Right kidney (tissue), 1 donor: ENCODE measurements at regions not wholly inside any gene's neighbourhood (a gene's known extent, or its start where the extent isn't known, plus 50 kb on each side); places are given as distances from the start of the nearest gene placed in this dataset.
A peak's percentile ranks its signal among the peaks of the same experiment; 100 is the strongest.

ENCODE experiments used
- DNase-seq: peaks from one replicate; pipeline ENCODE4 v3.0.0-alpha.2; 2016

- no peak for DNase-seq
Observed at GRCh38 chr9:26566141-26566540, 326.5 kb downstream of the CAAP1 start.

GRCh38 chr9:26565118-26565517 lies 327.5 kb downstream of the CAAP1 start:
- DNase-seq: no peak

DNA sequence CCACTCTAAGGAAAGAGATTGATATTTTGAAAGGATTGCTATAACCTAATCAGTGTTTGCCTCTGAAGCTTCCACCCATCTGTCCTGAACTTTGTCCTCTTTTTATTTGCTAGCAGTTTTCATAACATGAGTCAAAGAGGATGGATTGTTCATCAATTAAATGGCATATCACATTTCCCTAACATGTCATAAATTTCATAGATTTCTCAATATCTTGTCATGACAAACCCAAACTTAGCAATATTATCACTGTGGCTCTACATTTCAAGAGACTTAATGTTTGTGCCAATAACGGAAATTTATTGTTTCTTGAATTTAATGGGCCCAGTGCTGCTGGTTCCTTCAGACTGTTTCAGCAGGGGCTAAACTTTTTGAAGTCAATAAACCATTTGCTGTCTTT lies 330.3 kb downstream of the CAAP1 start:
- DNase-seq: no peak

DNA sequence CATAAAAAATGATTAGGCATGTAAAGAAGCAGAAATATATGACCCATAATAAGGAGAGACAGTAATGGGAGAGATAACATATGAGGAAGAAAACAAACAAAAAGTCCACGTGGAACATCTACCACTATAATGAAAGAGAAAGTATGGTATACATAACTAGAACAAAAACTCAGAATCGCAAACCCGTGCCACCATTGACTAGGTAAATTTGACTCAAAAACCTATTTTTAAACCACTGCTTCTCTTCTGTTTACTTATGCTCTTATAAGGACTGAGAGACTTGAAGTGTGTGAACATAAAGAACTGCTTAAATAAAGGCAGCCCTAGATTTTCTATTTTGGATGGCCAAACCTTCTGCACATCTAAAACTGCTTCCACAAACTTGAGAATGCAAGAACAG lies 330.7 kb downstream of the CAAP1 start:
- no peak for DNase-seq

DNA sequence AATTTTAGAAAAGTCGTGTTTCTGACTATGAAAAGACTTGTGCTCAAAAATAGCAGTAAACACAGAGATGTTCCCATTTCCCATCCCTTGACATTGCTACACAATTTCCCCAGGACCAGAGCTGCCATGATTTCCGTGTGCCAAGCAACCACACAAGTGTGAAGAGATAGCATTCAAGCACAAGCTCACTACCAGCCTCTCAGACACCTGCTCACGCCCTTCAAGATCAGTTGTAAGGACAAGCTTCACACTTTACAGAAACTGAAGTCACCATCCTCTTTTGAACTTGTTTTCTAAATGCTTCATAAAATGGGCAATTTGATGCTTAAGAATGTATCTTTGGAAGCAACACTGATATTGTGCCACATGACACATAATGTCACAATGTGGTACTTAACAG lies 333.1 kb downstream of the CAAP1 start:
- DNase-seq: no peak

DNA sequence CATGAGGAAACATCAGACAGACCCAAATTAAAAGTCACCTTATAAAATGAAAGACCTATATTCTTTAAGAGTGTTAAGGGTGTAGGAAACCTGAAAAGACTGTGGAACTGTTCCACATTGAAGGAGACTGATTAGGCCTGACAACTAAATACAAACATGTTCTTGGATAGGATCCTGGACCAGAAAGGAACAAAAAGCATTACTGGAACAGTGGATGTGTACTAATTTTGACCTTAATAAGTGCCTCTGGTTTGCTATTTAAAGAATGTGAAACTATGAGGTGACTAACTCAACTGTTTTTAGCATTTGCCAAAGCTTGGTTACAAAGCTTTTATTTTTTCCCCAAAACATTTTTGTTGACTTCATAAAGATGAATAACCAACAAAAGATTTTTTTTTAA lies 340.6 kb downstream of the CAAP1 start:
- DNase-seq: no peak

- no peak for DNase-seq
Observed at GRCh38 chr9:26551451-26551850, 341.2 kb downstream of the CAAP1 start.

DNA sequence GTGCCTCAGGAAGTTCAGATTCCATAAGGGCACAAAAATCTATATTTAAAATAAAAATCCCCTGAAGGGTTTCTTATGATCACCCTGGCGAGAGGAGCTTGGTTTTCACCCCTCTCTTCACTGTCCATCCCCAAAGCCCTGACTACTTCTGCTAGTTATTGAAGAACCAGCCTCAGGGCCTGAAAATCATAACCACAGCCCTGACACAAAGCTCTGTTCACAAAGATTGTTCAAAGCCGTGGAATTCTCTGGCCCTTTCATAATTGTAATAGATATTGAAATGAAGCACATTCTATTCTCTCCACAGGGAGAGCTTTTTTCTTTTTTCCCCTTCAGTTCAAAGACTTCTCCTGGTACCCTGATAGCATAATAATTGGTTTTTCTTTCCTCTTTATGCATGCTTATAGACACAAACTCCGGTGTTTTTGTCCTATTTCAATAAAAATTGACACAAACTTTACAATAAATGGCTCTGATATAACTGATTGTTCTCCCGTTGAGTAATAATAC lies 343.8 kb downstream of the CAAP1 start:
- DNase-seq: no peak

DNA sequence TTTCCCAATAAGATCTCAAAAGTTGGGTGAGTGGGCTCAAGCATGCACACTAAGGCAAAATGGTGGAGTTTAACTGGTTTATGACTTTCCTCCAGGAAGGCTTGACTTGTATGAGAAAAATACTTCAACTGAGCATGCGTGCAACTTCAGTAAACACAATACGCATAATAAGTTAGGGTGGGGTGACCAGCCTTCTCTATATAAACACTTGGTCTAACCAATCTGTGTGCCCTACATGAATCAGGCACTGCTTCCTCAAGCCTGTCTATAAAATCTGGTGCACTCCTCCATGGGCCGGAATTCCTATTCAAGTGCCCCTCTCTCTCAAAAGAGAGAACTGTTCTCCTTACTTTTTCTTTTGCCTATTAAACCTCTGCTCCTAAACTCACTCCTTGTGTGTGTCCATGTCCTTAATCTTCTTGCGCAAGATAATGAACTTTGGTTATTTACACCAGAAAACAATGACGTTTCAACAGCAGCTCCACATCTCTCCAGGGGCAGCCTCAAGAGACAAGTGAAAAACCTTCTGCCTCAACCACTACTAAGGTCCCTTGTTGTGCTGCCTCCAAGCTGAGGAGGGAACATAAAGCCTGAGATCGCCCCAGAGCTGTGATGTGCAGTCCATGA lies 352.6 kb downstream of the CAAP1 start:
- no peak for DNase-seq

DNA sequence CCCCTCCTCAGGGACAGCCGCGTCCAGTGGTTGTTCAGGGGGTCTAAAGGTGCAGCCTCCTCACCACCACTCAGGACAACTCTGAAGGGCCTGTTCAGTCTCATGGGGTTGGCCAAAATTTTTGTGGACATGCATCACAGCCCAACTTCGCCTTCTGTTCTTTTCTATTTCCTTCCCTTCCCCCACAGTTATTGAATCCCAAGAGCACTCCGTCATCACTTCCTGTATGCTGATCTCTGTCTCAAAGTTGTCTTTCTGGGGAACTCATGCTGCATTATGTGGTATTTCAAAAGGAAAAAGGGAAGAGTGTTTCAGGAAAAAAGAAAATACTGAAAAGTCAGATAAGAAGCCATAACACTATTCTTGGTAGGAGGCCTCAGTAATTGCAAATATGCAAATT lies 355.4 kb downstream of the CAAP1 start:
- no peak for DNase-seq

- DNase-seq: no peak
Observed at GRCh38 chr9:26535151-26535550, 357.5 kb downstream of the CAAP1 start.

DNA sequence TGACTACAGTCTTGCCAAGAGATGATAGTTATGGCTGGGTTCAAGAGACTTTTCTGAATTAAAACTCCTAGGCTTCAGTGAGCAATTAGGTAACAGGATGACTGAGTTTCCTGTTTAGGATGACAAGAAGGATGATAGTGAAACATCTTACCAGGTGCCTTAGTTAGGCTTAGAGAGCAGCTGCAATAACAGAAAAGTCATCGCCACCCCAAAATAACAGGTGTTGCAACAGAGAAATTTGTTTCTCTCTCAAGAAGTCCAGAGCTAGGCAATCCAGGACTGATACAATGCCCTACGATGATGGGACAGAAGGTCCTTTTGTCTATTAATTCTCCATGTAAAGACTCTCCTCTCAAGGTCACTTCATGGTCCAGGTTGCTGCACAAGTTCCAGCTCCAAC lies 361.8 kb downstream of the CAAP1 start:
- no peak for DNase-seq

GRCh38 chr9:26527931-26528330 lies 364.7 kb downstream of the CAAP1 start:
- no peak for DNase-seq

DNA sequence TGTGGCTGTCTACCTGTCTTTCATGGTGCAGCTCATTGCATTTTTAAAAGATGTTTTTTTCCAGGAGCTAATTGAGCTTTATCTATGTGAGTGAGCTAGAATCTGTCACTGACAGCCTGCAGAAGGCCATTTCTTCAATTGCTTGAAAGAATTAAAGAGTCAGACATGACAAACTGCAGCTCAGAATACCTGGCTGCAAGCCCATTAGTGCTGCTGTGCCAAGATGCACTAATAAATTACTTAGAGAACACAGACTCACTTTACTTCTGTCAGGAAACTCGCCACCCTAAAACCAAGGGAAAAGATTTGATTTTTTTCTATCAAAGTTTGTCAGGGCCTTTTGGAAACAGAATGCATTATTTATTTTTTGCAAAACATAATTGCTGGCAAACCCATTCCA lies 368.3 kb downstream of the CAAP1 start:
- peak; percentile 12 for DNase-seq

GRCh38 chr9:26523577-26523976 lies 369.0 kb downstream of the CAAP1 start:
- DNase-seq: no peak

DNA sequence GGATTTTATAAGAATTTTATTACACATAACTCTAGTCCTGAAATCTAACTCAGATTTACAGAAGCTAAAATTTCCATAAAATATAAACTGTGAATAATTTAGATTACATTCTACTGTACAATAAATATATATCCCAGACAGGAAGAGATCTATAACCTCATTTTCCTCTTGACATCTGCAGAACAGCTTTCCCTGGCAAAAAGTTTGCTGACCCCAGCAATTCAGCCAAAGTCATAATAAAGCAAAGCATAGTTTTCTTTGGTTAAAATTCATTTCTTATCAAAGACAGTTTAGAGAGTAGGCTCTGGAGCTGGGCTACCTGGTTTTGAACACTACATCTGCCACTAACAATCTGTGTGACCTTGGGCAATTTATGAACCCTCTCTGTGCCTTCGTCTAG lies 372.5 kb downstream of the CAAP1 start:
- DNase-seq: no peak

- no peak for DNase-seq
Observed at GRCh38 chr9:26516773-26517343, 375.7 kb downstream of the CAAP1 start.

DNA sequence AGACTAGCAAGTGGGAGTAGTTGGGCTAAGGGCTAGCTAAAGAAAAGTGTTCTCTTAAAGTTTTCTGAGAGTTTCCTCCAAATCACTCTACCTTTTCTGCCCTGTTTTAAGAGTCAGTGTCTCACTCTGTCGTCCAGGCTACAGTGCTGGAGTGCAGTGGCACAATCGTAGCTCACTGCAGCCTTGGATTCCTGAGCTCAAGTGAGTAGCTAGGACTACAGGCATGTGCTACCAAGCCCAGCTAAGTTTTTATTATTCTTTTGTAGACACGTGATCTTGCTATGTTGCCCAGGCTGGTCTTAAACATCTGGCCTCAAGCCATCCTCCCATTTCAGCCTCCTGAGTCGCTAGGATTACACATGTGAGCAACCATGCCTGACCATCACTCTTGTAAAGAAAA lies 378.9 kb downstream of the CAAP1 start:
- no peak for DNase-seq

DNA sequence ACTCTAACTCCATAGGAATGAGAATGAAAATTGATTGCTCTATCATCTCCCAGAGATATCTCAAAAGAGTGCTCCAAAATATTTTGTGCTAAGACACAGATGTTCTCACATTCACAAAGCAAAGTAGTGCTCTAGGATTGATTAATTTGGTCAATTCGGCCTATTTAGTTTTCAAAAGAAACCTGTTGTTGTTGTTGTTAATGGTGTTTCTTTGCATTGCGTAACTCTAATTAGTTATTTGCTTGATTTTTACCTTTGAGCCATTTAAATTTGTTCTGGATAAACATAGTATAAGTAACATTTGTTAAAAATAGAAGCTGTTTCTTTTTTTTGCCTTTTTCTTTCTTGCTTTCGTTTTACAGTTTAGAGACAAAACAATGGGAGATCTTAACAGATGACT lies 382.5 kb downstream of the CAAP1 start:
- no peak for DNase-seq

- no peak for DNase-seq
Observed at GRCh38 chr9:26508897-26509296, 383.7 kb downstream of the CAAP1 start.

DNA sequence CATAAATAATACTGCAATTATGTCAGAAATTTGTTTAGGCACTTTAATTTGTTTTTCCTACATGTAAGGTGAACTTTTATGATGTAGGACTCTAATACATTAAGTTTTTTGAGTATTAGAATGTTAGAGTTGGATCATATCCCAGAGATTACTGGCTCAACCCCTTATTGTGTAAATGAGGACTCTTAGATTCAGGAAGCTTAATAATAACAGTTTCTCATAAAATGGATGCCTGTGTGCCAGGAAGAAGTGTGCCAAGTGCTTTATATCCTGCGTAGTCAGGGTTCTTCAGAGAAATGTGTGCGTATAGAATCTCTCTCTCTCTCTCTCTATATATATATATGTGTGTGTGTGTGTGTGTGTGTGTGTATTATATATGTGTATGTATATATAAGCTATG lies 388.5 kb downstream of the CAAP1 start:
- no peak for DNase-seq

DNA sequence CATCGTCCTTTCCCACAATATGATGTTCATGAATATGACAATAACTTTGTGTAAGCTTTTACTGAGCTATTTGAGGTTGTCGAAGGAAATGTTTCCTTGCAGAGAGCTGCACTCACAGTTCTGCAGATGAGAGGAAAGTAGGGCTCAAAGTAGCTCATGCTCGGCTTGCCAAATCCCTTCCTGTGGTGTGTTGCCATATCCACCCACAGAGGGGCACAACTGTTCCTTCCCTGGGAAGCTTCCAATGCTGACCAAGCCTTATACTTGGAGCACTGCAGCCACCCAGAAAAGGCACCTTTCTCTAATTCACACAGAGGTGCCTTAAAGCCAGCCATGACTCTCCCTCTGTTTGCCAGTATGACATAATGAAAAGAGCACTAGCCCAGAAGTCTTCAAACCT lies 390.3 kb downstream of the CAAP1 start:
- DNase-seq: no peak

- no peak for DNase-seq
Observed at GRCh38 chr9:26500471-26500870, 392.1 kb downstream of the CAAP1 start.
